GM21786 (cell line): ENCODE measurements at regions not wholly inside any gene's neighbourhood (a gene's known extent, or its start where the extent isn't known, plus 50 kb on each side); places are given as distances from the start of the nearest gene placed in this dataset.
"Not testable (repeated sequence)": the region's sequence is repeated elsewhere in the genome, so short reads cannot be mapped to it uniquely, and the experiment has no call there.

Experiments
- ATAC-seq: cut with Tn5 transposase; IDR thresholded peaks from one replicate; pipeline ENCODE4 v1.9.1; 2021; ENCODE audit not compliant: unreplicated experiment

DNA sequence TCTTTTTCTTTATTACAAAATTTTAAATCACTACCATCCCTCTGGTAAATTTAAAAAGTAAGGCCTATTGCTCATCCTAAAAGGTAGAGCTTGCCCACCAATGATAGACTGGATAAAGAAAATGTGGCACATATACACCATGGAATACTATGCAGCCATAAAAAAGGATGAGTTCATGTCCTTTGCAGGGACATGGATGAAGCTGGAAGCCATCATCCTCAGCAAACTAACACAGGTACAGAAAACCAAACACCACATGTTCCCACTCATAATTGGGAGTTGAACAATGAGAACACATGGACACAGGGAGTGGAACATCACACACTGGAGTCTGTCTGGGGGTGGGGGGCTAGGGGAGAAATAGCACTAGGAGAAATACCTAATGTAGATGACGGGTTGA is 155.2 kb upstream of the NOCT start:
- ATAC-seq = not testable (repeated sequence)

- no peak for ATAC-seq
These were observed 156.3 kb upstream of the NOCT start for GRCh38 chr4:138859254-138859653.

DNA sequence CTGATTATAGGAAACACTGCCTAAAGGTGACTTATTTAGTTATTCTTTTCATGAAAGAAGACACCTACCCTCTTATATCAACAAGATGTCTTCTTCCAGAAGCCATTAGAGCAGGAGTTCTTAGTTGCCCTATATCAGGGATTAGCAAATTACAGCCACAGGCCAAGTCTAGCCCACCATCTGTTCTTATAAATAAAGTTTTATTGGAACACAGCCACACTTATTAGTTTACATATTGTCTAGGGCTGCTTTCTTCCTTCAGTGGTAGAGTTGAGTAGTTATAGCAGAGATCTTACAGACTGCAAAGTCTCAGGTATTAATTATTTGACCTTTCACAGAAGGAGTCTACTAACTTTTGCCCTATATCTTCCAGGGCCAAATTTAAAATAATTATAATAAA is 157.2 kb upstream of the NOCT start:
- no peak for ATAC-seq

GRCh38 chr4:138857416-138857815 is 158.2 kb upstream of the NOCT start:
- no peak for ATAC-seq

- ATAC-seq = no peak
These were observed 162.9 kb upstream of the NOCT start for GRCh38 chr4:138852681-138853080.

DNA sequence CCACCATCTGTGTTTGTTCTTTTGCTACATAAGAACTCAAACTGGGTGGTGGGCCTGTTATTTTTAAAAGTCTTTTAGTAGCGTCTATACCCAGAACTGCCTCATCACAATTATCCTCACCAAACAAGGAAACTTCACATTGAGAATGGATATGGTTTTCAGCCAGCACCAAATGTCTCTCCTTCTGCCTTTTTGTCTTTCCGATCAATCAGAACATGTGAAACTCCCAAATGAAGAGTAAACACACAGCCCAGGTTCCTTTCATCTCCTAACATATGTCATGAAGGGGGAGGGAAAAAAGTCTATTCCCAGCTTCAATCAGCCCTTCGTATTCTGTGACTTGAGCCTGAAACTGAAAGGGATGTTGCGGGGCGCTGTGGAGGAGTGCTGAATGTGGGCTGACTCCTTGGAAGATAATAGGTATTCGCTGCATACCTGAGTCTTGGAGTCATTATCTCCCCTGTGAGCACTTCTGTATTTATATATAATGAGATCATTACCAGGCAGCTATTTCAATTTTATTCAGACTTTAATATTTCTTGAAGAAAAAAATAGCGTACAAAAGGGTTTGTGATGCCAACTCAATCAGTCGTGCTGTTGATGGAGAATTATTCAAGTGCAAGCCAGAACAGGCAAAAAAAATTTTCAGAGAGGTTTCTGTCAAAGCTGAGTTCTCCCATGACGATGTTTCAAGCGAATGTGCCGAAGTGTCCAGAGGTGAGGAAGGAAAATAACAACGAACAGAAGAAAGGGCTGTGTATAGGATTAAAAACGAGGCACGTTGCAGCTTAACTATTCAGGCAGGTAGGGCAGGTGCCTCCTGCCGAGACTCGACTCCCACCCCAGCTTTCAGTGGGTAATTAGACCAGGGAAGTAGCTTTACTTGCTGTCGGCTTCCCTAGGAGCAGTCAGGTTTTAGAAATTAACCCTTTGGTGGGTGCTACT is 163.9 kb upstream of the NOCT start:
- no peak for ATAC-seq

- ATAC-seq = no peak
These were observed 169.9 kb upstream of the NOCT start for GRCh38 chr4:138845664-138846063.

GRCh38 chr4:138845054-138845453 is 170.5 kb upstream of the NOCT start:
- no peak for ATAC-seq

DNA sequence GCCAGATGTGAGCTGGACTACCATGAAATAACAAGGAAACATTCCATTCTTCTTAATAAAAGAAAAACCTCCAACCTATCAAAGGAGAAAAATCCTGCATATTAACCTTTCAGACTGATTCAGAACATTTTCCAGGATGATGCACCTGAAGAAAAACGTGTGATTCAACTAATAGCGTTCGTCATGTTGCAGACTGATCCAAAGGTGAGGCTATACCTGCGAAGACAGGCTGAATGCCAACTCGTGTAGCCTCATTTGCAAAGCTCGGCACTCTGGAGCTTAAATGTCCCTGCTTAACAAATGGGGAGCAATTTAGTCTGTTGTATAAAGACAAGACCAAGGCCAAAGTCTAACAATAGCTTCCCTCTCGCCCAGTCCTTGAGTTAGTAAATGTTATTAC is 172.0 kb upstream of the NOCT start:
- no peak for ATAC-seq

DNA sequence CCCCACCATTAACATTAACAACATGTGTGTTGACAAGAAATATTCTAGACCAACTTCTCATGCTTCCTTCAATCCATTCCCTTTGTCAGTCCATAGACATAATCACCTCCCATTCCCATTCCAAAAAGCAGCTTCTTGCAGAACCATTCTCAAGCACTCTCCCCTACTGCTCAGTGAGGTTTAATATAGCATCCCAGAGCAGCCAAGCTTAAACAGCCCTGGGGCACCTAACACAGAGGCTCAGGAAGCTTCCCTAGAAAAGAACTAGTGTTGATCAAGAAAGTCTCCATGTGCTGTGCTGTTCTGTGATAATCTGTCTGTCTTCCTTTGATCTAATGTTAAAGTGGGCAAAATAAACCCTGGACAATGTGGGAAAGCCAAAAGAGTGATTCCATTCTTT is 174.2 kb upstream of the NOCT start:
- ATAC-seq = no peak

- no peak for ATAC-seq
These were observed 177.3 kb upstream of the NOCT start for GRCh38 chr4:138838251-138838650.

GRCh38 chr4:138835832-138836533 is 179.6 kb upstream of the NOCT start:
- peak; percentile 34 for ATAC-seq

DNA sequence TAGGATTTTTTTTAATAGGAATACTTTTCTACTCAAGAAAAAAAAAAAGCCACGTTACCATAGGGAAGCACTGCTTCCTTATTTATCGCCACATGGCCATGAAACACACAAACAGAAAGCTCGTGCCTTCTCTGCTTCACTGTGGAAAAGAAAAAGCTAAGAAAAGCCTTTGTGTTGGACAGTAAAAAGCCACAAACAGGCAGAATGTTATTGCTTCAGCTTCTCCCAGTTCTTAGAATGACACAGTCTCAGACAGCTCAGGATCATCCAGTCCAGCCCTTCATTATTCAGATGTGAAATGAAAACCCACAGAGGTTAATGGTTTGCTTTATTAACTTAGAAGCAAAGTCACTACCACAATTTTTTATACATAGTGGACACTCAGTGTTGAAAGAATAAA is 181.6 kb upstream of the NOCT start:
- ATAC-seq = peak; percentile 63

DNA sequence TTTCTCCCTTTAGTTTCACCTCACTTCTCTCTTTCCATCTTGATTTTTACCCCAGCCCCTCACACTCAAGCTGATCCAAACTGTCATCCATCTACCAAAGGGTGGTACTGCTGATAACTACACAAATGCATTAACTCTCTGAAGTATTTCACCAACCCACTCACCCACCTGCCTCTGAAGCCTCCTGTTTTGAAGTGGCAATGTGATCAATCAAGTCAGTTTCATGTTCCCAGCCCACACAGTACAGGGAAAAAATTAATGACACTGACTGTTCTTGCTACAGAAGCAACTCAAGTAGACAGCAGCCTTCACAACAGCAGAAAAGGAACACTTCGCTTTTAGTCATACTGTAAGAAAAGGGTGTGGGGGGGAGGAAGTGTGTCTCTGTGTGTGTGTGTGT is 183.0 kb upstream of the NOCT start:
- no peak for ATAC-seq

DNA sequence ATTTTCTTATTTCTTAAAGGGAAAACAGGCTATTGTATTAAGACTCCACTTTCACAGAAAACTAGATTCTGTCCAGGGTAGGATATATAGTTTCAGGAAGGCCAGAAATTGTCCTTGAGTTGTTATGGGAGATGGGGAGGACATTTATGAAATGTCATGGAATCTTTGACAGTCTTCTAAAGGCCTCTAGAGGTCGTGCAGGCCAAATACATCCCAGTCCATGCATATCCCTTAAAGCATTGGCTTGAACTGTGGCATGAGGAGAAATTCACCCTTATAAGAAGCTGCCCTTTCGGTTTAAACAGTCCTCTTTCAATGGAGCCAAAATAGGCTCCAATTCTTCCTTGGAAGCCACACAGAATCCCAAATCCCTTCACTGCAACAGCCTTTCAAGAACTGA is 183.6 kb upstream of the NOCT start:
- ATAC-seq = no peak

GRCh38 chr4:138828926-138829325 is 186.7 kb upstream of the NOCT start:
- no peak for ATAC-seq

DNA sequence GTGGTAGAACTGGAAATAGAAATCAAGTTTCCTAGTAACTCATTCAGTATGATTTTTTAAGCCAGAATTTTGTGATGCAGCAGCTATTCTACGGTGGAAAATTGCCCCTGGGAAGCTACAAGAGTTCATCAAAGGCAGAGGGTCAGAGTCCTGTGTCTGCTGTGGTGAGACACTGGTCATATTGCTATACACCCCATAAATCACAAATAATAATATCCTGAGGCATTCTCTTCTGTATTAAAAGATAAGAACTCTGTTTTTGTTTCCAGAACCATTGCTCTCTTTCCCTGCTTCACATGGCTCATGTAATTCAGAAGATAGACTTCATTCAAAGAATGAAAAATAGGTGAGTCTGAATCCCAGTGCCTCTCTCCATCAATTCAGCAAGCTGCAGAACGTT is 188.8 kb upstream of the NOCT start:
- ATAC-seq = no peak

DNA sequence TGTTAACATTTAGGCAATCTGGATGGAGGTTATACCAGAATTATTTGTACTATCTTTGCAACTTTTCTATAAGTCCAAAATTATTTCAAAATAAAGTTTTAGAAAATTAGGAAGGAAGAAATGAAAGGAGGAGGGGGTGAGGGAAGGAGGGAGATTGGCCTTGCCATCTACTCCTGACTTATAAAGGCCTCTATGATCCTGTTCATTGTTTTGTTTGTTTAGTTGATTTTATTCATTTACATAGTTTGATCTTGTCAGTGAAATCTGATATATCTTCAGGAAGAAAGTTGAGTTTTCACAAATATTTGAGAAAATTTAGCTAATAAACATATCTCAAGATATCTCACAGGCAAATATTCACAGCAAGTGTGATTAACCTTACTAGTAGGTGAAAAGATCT is 189.3 kb upstream of the NOCT start:
- ATAC-seq = no peak

DNA sequence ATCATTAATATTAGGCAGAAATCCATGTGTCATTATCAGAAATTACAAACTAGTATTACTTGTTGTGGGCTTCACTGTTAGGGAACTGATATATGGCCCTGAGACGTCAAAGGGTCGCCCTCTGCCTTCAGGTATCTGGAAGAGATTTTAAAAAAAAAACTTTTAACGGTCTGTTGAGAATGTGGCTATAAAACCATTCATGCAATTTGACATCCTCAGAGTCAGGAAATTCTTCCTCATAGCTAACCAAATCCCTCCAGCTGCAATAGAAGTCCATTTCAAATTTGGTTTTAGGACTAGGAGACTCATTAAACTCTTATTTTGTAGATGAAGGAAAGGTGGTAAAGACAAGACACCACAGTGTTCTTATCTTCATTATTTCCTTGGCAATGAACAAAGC is 194.2 kb upstream of the NOCT start:
- ATAC-seq = no peak

- ATAC-seq = no peak
These were observed 198.7 kb upstream of the NOCT start for GRCh38 chr4:138816875-138817274.

DNA sequence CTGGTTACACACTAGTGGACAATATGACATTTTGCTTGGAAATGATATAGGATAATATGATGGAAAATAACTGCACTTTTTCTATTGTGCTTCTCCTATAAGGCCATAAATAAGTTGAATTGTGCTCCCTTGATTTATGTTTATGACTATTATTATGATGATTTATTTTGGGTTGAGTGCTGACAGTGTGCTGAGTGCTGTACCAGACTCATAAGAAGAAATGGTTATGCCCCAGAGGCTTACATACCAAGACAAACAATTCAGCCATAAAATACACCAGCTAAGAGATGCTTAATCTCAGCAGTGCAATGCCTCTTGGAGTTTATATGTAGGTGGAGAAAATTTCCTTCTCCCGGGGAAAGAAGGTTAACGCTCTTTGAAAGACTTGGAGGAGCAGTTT is 199.8 kb upstream of the NOCT start:
- ATAC-seq = no peak

- no peak for ATAC-seq
These were observed 209.8 kb upstream of the NOCT start for GRCh38 chr4:138805736-138806135.
